ENCODE measurements at regions not wholly inside any gene's neighbourhood (a gene's known extent, or its start where the extent isn't known, plus 50 kb on each side); places are given as distances from the start of the nearest gene placed in this dataset.
"Not testable (repeated sequence)": the region's sequence is repeated elsewhere in the genome, so short reads cannot be mapped to it uniquely, and the experiment has no call there.

- no peak for DNase-seq (ENCODE audit: low read depth)
These were observed 114.0 kb upstream of the ENPEP start for GRCh38 chr4:110361921-110362320.

GRCh38 chr4:110359076-110359475 is 116.9 kb upstream of the ENPEP start:
- no peak for DNase-seq (ENCODE audit: low read depth)

GRCh38 chr4:110357521-110357920 is 118.4 kb upstream of the ENPEP start:
- no peak for DNase-seq (ENCODE audit: low read depth)

- DNase-seq (ENCODE audit: low read depth) = no peak
These were observed 121.5 kb upstream of the ENPEP start for GRCh38 chr4:110354460-110354859.

- DNase-seq (ENCODE audit: low read depth) = no peak
These were observed 123.1 kb upstream of the ENPEP start for GRCh38 chr4:110352670-110353442.

GRCh38 chr4:110348711-110349383 is 127.1 kb upstream of the ENPEP start:
- DNase-seq (ENCODE audit: low read depth) = no peak

GRCh38 chr4:110347805-110348204 is 128.2 kb upstream of the ENPEP start:
- DNase-seq (ENCODE audit: low read depth) = no peak

- DNase-seq (ENCODE audit: low read depth) = no peak
These were observed 131.8 kb upstream of the ENPEP start for GRCh38 chr4:110344165-110344564.

GRCh38 chr4:110343534-110343933 is 132.4 kb upstream of the ENPEP start:
- no peak for DNase-seq (ENCODE audit: low read depth)

DNA sequence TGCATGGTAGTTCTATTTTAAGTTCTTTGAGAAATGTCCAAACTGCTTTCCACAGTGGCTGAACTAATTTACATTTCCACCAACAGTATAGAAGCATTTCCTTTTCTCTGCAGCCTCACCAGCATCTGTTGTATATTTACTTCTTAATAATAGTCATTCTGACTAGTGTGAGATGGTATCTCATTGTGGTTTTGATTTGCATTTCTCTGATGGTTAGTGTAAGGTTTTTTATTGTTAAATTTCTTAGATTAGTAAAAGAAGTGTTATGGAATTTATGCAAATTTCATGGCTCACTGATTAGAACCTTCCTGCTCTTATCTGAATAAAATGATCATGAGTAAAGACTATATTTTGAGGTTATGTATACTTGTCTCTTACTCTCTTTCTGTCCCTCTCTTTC is 134.8 kb upstream of the ENPEP start:
- DNase-seq (ENCODE audit: low read depth) = not testable (repeated sequence)

DNA sequence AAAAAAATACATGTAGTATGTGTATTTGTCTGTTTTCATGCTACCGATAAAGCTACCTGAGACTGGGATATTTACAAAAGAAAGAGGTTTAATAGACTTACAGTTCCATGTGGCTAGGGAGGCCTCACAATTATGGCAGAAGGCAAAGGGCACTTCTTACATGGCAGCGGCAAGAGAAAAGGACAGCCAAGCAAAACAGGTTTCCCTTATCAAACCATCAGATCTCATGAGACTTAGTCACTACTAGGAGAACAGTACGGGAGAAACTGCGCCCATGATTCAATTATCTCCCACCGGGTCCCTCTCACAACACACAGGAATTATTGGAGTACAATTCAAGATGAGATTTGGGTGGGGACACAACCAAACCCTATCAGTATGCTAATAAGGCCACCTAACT is 137.0 kb upstream of the ELOVL6 start:
- no peak for DNase-seq (ENCODE audit: low read depth)

- DNase-seq (ENCODE audit: low read depth) = no peak
These were observed 134.1 kb upstream of the ELOVL6 start for GRCh38 chr4:110332483-110332882.

GRCh38 chr4:110326426-110326825 is 128.0 kb upstream of the ELOVL6 start:
- DNase-seq (ENCODE audit: low read depth) = not testable (repeated sequence)

GRCh38 chr4:110310795-110311194 is 112.4 kb upstream of the ELOVL6 start:
- no peak for DNase-seq (ENCODE audit: low read depth)

DNA sequence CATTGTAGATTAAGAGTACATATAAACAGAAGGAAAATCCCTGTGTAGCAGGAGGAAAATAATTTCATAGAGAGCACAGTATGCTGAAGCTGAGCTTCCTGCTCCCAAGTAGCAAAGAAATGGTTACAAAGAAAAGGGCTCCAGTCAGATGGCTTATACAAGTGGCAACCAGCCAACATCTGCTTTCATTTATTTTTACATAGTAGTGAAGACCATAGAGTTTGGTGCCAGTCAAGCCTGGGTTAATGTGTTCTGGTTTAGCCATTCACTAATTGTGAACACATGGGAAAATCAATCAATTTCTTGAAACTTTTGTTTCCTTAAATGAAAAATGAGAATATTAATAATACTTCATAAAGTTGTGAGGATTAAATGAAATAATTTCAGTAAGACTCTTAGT is 111.3 kb upstream of the ELOVL6 start:
- DNase-seq (ENCODE audit: low read depth) = no peak

- DNase-seq (ENCODE audit: low read depth) = no peak
These were observed 107.9 kb upstream of the ELOVL6 start for GRCh38 chr4:110306303-110306702.

GRCh38 chr4:110305455-110305854 is 107.0 kb upstream of the ELOVL6 start:
- DNase-seq (ENCODE audit: low read depth) = no peak

GRCh38 chr4:110296892-110297291 is 98.5 kb upstream of the ELOVL6 start:
- DNase-seq (ENCODE audit: low read depth) = no peak

GRCh38 chr4:110294165-110294564 is 95.8 kb upstream of the ELOVL6 start:
- no peak for DNase-seq (ENCODE audit: low read depth)

DNA sequence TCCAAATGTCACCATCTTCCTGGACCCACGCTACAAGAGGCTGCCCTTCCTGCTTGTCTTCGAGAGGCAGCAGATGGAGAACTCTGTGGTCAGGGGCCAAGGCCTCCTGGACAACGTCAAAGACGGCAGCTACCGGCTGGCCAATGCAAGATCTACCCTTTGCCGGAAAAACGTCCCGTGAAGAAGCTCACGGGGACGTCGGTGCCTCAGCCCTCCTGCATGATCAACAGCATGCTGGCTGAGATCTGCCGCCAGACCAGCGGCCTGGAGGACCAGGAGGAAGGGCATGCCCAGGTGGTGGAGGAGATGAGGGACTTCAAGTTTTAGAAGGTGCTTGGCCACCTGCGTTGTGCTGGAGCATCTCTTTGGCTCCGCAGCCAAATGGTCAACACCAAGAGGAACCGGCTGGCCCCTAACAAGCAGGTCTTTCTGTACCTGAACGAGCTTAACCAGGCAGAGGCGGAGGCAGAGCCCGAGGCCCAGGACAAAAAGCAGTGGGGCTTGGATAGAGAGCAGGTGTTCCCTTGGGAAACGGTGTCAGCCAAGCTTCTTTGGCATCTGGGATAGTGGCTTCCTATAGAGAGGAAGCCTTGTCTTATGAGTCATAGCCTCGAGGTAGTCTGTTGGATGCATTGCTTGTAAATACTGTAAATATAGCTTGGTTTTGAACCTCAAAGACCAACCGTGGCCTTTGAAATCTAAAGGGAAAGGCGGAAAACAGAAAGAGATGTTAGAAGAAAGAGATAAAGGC is 94.8 kb upstream of the ELOVL6 start:
- no peak for DNase-seq (ENCODE audit: low read depth)

DNA sequence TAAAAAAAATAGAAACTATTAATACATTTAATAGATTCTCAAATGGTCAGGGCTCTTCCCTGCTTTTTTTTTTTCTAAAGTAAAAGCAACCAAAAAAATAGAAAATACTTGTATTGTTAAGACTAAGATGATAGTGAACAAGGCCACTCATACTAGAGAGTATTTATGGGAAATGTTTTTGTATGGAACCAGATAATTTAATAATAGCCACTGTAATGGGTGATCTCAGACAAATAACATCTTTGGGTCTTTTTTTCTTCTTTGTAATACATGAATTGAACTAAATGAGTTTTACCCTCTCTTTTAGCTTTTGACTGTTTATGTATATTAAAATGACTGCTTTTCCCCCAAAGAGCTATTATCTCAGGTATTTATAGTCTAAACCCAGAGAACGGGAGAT is 92.1 kb upstream of the ELOVL6 start:
- no peak for DNase-seq (ENCODE audit: low read depth)

GRCh38 chr4:110289601-110290100 is 91.2 kb upstream of the ELOVL6 start:
- no peak for DNase-seq (ENCODE audit: low read depth)

GRCh38 chr4:110287130-110287529 is 88.7 kb upstream of the ELOVL6 start:
- DNase-seq (ENCODE audit: low read depth) = peak; percentile 7
